Ectodermal cell (in vitro differentiated cells): ENCODE measurements at regions not wholly inside any gene's neighbourhood (a gene's known extent, or its start where the extent isn't known, plus 50 kb on each side); places are given as distances from the start of the nearest gene placed in this dataset.
A peak's percentile ranks its signal among the peaks of the same experiment; 100 is the strongest.

Source experiments
- H3K27ac ChIP-seq: 2 replicates; pipeline ENCODE4 v1.7.0; 2013; ENCODE audit warnings: mild to moderate bottlenecking, low read depth, low read length; ENCODE audit not compliant: insufficient read depth, poor library complexity, severe bottlenecking
- H3K27me3 ChIP-seq: 2 replicates; pipeline ENCODE4 v1.7.0; 2013; ENCODE audit warnings: mild to moderate bottlenecking, low read length; ENCODE audit not compliant: insufficient read depth, control insufficient read depth, poor library complexity, severe bottlenecking
- H3K36me3 ChIP-seq: one replicate; pipeline ENCODE4 v1.7.0; 2013; ENCODE audit warnings: low read length; ENCODE audit not compliant: control insufficient read depth, insufficient read depth
- H3K4me1 ChIP-seq: one replicate; pipeline ENCODE4 v1.7.0; 2013; ENCODE audit warnings: low read length; ENCODE audit not compliant: control insufficient read depth, insufficient read depth
- H3K4me3 ChIP-seq: 2 replicates; pipeline ENCODE4 v1.7.0; 2013; ENCODE audit warnings: low read depth, low read length, control low read depth; ENCODE audit not compliant: insufficient read depth
- H3K9me3 ChIP-seq: 2 replicates; pipeline ENCODE4 v1.7.0; 2013; ENCODE audit warnings: mild to moderate bottlenecking, low read length, moderate library complexity; ENCODE audit not compliant: control insufficient read depth
- WGBS, 2 experiments: methylation state at CpG; one replicate each; pipeline ENCODE4 v1.1.7; 2013; ENCODE audit warnings: missing lambda C conversion rate in 2 of 2; 5-methylcytosine and 5-hydroxymethylcytosine counted together

GRCh38 chr2:150644298-150645067 is 157.0 kb upstream of the RND3 start:
- Histone ChIP-seq H3K4me1 (peaks cover 8% of the 10 kb centered on the region), H3K27ac (no peak overlapping the region), H3K4me3 (no peak overlapping the region), H3K27me3 (no peaks in the 10 kb centered on the region), H3K36me3 (no peaks in the 10 kb centered on the region), H3K9me3 (no peaks in the 10 kb centered on the region)
- 75 to 80% methylated on average over 5 of the region's 5 CpGs for WGBS, 2 experiments

- WGBS, 2 experiments = 95 to 97% methylated on average over 10 of the region's 10 CpGs
- Histone ChIP-seq H3K4me1 (peaks cover 8% of the 10 kb centered on the region), H3K27me3 (no peaks in the 10 kb centered on the region), H3K27ac (no peak overlapping the region), H3K9me3 (no peaks in the 10 kb centered on the region), H3K4me3 (no peak overlapping the region), H3K36me3 (no peaks in the 10 kb centered on the region)
These were observed 155.8 kb upstream of the RND3 start for GRCh38 chr2:150643114-150643725.

- Histone ChIP-seq H3K36me3 (no peaks in the 10 kb centered on the region), H3K9me3 (no peaks in the 10 kb centered on the region), H3K27ac (no peak overlapping the region), H3K4me1 (no peaks in the 10 kb centered on the region), H3K4me3 (no peak overlapping the region), H3K27me3 (no peaks in the 10 kb centered on the region)
- 80% methylated on average over 4 of the region's 4 CpGs for WGBS, 2 experiments
These were observed 152.6 kb upstream of the RND3 start for GRCh38 chr2:150640039-150640438.

GRCh38 chr2:150639383-150639782 is 151.9 kb upstream of the RND3 start:
- Histone ChIP-seq H3K27ac (no peak overlapping the region), H3K27me3 (no peaks in the 10 kb centered on the region), H3K4me3 (no peak overlapping the region), H3K36me3 (no peaks in the 10 kb centered on the region), H3K9me3 (no peaks in the 10 kb centered on the region), H3K4me1 (no peaks in the 10 kb centered on the region)
- 82 to 91% methylated on average over 2 of the region's 3 CpGs for WGBS, 2 experiments

- WGBS, 2 experiments = 86 to 97% methylated on average over 1 to 2 of the region's 2 CpGs
- no peak overlapping the region for H3K27ac ChIP-seq
- no peaks in the 10 kb centered on the region for H3K36me3 ChIP-seq
These were observed 143.9 kb upstream of the RND3 start for GRCh38 chr2:150631236-150631821.

GRCh38 chr2:150630587-150631235 is 143.2 kb upstream of the RND3 start:
- Histone ChIP-seq H3K27ac (peak overlapping the region; percentile 9), H3K36me3 (no peaks in the 10 kb centered on the region), H3K9me3 (no peaks in the 10 kb centered on the region), H3K27me3 (no peaks in the 10 kb centered on the region), H3K4me3 (no peak overlapping the region), H3K4me1 (peaks cover 16% of the 10 kb centered on the region)
- 87 to 89% methylated on average over 3 of the region's 3 CpGs for WGBS, 2 experiments

More at GRCh38 chr2:150631236-150631821, 143.9 kb upstream of the RND3 start:
- no peaks in the 10 kb centered on the region for H3K9me3 ChIP-seq
- no peaks in the 10 kb centered on the region for H3K27me3 ChIP-seq
- peaks cover 16% of the 10 kb centered on the region for H3K4me1 ChIP-seq
- H3K4me3 ChIP-seq = no peak overlapping the region

GRCh38 chr2:150627526-150627925 is 140.1 kb upstream of the RND3 start:
- H3K27me3 ChIP-seq = no peaks in the 10 kb centered on the region
- no peaks in the 10 kb centered on the region for H3K9me3 ChIP-seq
- peaks cover 21% of the 10 kb centered on the region for H3K4me1 ChIP-seq
- H3K27ac ChIP-seq = no peak overlapping the region
- no peaks in the 10 kb centered on the region for H3K36me3 ChIP-seq
- no peak overlapping the region for H3K4me3 ChIP-seq

GRCh38 chr2:150626934-150627411 is 139.5 kb upstream of the RND3 start:
- H3K9me3 ChIP-seq = no peaks in the 10 kb centered on the region
- H3K4me1 ChIP-seq = peaks cover 21% of the 10 kb centered on the region
- H3K27me3 ChIP-seq = no peaks in the 10 kb centered on the region
- 74 to 100% methylated on average over 1 of the region's 1 CpG for WGBS, 2 experiments
- peak overlapping the region; percentile 32 for H3K27ac ChIP-seq
- H3K36me3 ChIP-seq = no peaks in the 10 kb centered on the region
- H3K4me3 ChIP-seq = no peak overlapping the region

GRCh38 chr2:150625741-150626140 is 138.3 kb upstream of the RND3 start:
- H3K36me3 ChIP-seq = no peaks in the 10 kb centered on the region
- WGBS, 2 experiments = 90% methylated on average over 2 of the region's 2 CpGs; no CpG with 5 or more reads in 1 of the 2 experiments
- H3K4me3 ChIP-seq = no peak overlapping the region

GRCh38 chr2:150625303-150625702 is 137.8 kb upstream of the RND3 start:
- no peaks in the 10 kb centered on the region for H3K36me3 ChIP-seq
- no peak overlapping the region for H3K4me3 ChIP-seq
- no peak overlapping the region for H3K27ac ChIP-seq
- H3K27me3 ChIP-seq = no peaks in the 10 kb centered on the region
- H3K4me1 ChIP-seq = peaks cover 12% of the 10 kb centered on the region
- no peaks in the 10 kb centered on the region for H3K9me3 ChIP-seq

More at GRCh38 chr2:150625741-150626140, 138.3 kb upstream of the RND3 start:
- Histone ChIP-seq H3K9me3 (no peaks in the 10 kb centered on the region), H3K27ac (no peak overlapping the region), H3K4me1 (peaks cover 16% of the 10 kb centered on the region), H3K27me3 (no peaks in the 10 kb centered on the region)
